ENCODE measurements at regions not wholly inside any gene's neighbourhood (a gene's known extent, or its start where the extent isn't known, plus 50 kb on each side); places are given as distances from the start of the nearest gene placed in this dataset.
A peak's percentile ranks its signal among the peaks of the same experiment; 100 is the strongest.

- no peaks in the 10 kb centered on the region for H3K36me3 ChIP-seq (ENCODE audit: insufficient read depth, low read length)
- no peaks in the 10 kb centered on the region for H4K20me1 ChIP-seq (ENCODE audit: insufficient read depth)
- H3K27me3 ChIP-seq (ENCODE audit: insufficient read depth, low read depth, low read length): no peaks in the 10 kb centered on the region
- H3K4me2 ChIP-seq (ENCODE audit: low read length): no peak overlapping the region
- TF ChIP-seq, protein P1, sequence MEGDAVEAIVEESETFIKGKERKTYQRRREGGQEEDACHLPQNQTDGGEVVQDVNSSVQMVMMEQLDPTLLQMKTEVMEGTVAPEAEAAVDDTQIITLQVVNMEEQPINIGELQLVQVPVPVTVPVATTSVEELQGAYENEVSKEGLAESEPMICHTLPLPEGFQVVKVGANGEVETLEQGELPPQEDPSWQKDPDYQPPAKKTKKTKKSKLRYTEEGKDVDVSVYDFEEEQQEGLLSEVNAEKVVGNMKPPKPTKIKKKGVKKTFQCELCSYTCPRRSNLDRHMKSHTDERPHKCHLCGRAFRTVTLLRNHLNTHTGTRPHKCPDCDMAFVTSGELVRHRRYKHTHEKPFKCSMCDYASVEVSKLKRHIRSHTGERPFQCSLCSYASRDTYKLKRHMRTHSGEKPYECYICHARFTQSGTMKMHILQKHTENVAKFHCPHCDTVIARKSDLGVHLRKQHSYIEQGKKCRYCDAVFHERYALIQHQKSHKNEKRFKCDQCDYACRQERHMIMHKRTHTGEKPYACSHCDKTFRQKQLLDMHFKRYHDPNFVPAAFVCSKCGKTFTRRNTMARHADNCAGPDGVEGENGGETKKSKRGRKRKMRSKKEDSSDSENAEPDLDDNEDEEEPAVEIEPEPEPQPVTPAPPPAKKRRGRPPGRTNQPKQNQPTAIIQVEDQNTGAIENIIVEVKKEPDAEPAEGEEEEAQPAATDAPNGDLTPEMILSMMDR (IDR thresholded peaks at IDR 0.05; ENCODE audit: poor library complexity, severe bottlenecking): no peak
- TF ChIP-seq RAD21 (conservative IDR thresholded peaks at IDR 0.05): peak; percentile 26
- TF ChIP-seq, protein P2, sequence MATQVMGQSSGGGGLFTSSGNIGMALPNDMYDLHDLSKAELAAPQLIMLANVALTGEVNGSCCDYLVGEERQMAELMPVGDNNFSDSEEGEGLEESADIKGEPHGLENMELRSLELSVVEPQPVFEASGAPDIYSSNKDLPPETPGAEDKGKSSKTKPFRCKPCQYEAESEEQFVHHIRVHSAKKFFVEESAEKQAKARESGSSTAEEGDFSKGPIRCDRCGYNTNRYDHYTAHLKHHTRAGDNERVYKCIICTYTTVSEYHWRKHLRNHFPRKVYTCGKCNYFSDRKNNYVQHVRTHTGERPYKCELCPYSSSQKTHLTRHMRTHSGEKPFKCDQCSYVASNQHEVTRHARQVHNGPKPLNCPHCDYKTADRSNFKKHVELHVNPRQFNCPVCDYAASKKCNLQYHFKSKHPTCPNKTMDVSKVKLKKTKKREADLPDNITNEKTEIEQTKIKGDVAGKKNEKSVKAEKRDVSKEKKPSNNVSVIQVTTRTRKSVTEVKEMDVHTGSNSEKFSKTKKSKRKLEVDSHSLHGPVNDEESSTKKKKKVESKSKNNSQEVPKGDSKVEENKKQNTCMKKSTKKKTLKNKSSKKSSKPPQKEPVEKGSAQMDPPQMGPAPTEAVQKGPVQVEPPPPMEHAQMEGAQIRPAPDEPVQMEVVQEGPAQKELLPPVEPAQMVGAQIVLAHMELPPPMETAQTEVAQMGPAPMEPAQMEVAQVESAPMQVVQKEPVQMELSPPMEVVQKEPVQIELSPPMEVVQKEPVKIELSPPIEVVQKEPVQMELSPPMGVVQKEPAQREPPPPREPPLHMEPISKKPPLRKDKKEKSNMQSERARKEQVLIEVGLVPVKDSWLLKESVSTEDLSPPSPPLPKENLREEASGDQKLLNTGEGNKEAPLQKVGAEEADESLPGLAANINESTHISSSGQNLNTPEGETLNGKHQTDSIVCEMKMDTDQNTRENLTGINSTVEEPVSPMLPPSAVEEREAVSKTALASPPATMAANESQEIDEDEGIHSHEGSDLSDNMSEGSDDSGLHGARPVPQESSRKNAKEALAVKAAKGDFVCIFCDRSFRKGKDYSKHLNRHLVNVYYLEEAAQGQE (IDR thresholded peaks at IDR 0.05; ENCODE audit: borderline replicate concordance): no peak
- TF ChIP-seq SMC3 (conservative IDR thresholded peaks at IDR 0.05; ENCODE audit: poor library complexity): peak; percentile 16
- no peak overlapping the region for H2AFZ ChIP-seq (ENCODE audit: low read depth, low read length)
- no peak overlapping the region for H3K27ac ChIP-seq (ENCODE audit: low read length)
- no peaks in the 10 kb centered on the region for H3K79me2 ChIP-seq (replicated peaks; ENCODE audit: insufficient read depth, low read length)
- H3F3A ChIP-seq (ENCODE audit: insufficient read depth, low read length, poor library complexity, severe bottlenecking): no peaks in the 10 kb centered on the region
- H3K9ac ChIP-seq (ENCODE audit: low read length): no peak overlapping the region
- no peaks in the 10 kb centered on the region for H3K9me3 ChIP-seq (ENCODE audit: low read length)
- H3K9me2 ChIP-seq (ENCODE audit: insufficient read depth, low read length): no peaks in the 10 kb centered on the region
- H3K4me3 ChIP-seq (ENCODE audit: low read length): no peak overlapping the region
Measured at GRCh38 chr20:18904624-18905023, 91.0 kb downstream of the SCP2D1 start.

DNA sequence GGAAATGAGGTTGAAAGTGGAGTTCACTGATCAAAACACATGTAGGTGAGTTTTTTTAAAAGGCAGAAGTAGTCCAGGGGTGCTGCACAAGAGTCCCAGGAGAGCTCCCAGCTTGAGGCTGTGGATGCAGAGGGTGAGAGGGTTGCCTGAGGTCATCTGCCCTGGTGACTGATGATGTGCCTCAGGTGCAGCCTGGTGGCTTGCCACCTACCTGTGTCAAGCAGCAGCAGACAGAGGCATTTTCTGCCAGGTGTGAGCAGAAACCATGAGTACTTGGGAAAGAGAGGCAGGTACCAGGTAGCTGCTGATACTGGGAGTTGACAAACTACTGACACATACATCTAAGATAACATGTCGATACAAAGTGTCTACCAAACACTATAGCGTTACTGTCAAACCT lies 92.5 kb downstream of the SCP2D1 start:
- H2AFZ ChIP-seq (ENCODE audit: low read depth, low read length): no peak overlapping the region
- TF ChIP-seq, protein P2 (IDR thresholded peaks at IDR 0.05; ENCODE audit: borderline replicate concordance): no peak
- TF ChIP-seq EZH2 (IDR thresholded peaks at IDR 0.05; ENCODE audit: borderline replicate concordance, insufficient read depth, low read length, poor library complexity, severe bottlenecking): no peak
- TF ChIP-seq EP300 (conservative IDR thresholded peaks at IDR 0.05; ENCODE audit: poor library complexity, severe bottlenecking): no peak
- TF ChIP-seq RAD21 (conservative IDR thresholded peaks at IDR 0.05): no peak
- no peaks in the 10 kb centered on the region for H3K36me3 ChIP-seq (ENCODE audit: insufficient read depth, low read length)
- H3K9me2 ChIP-seq (ENCODE audit: insufficient read depth, low read length): no peaks in the 10 kb centered on the region
- no peak overlapping the region for H3K4me2 ChIP-seq (ENCODE audit: low read length)
- H3K27ac ChIP-seq (ENCODE audit: low read length): no peak overlapping the region
- H3K9me3 ChIP-seq (ENCODE audit: low read length): no peaks in the 10 kb centered on the region
- no peaks in the 10 kb centered on the region for H4K20me1 ChIP-seq (ENCODE audit: insufficient read depth)
- H3K27me3 ChIP-seq (ENCODE audit: insufficient read depth, low read depth, low read length): no peaks in the 10 kb centered on the region
- no peaks in the 10 kb centered on the region for H3K79me2 ChIP-seq (replicated peaks; ENCODE audit: insufficient read depth, low read length)
- H3K9ac ChIP-seq (ENCODE audit: low read length): no peak overlapping the region
- no peaks in the 10 kb centered on the region for H3F3A ChIP-seq (ENCODE audit: insufficient read depth, low read length, poor library complexity, severe bottlenecking)
- no peak overlapping the region for H3K4me3 ChIP-seq (ENCODE audit: low read length)

Data from neural cell (in vitro differentiated cells).